ENCODE measurements at regions not wholly inside any gene's neighbourhood (a gene's known extent, or its start where the extent isn't known, plus 50 kb on each side); places are given as distances from the start of the nearest gene placed in this dataset.

- intact Hi-C loops (cut with micrococcal nuclease): no loop called here
- DNase-seq (ENCODE audit: unreplicated experiment): no peak
- no peak overlapping the region for H3K27ac Mint-ChIP-seq (ENCODE audit: low read depth, unreplicated experiment)
- POLR2A ChIA-PET: no interaction called here
- no peaks in the 10 kb centered on the region for H3K27me3 Mint-ChIP-seq (ENCODE audit: insufficient read depth, unreplicated experiment)
- H3K9me3 Mint-ChIP-seq (ENCODE audit: unreplicated experiment): no peaks in the 10 kb centered on the region
- no peak overlapping the region for H3K4me3 Mint-ChIP-seq (ENCODE audit: unreplicated experiment)
- BruUV-seq (replicated peaks): no TSS peak
- CTCF ChIA-PET: interaction anchor here (1.1 kb wide), 1 partner anchor 8 kb away, joined by 4 read pairs; no protein-coding TSS in a partner anchor
- no peaks in the 10 kb centered on the region for H3K4me1 Mint-ChIP-seq (ENCODE audit: insufficient read depth, unreplicated experiment)
- no peaks in the 10 kb centered on the region for H3K36me3 Mint-ChIP-seq (ENCODE audit: insufficient read depth, unreplicated experiment)
- no peak for TF ChIP-seq CTCF (IDR thresholded peaks at IDR 0.05; ENCODE audit: unreplicated experiment)
Observed at GRCh38 chrX:121150217-121150616, 102.8 kb downstream of the GLUD2 start.

GRCh38 chrX:121151293-121151692 lies 103.9 kb downstream of the GLUD2 start:
- BruUV-seq (replicated peaks): no TSS peak

GRCh38 chrX:121154858-121155404 lies 107.5 kb downstream of the GLUD2 start:
- intact Hi-C loops (cut with micrococcal nuclease): no loop called here
- no peaks in the 10 kb centered on the region for H3K36me3 Mint-ChIP-seq (ENCODE audit: insufficient read depth, unreplicated experiment)
- H3K27me3 Mint-ChIP-seq (ENCODE audit: insufficient read depth, unreplicated experiment): no peaks in the 10 kb centered on the region
- TF ChIP-seq CTCF (IDR thresholded peaks at IDR 0.05; ENCODE audit: unreplicated experiment): no peak
- DNase-seq (ENCODE audit: unreplicated experiment): no peak
- no peaks in the 10 kb centered on the region for H3K4me1 Mint-ChIP-seq (ENCODE audit: insufficient read depth, unreplicated experiment)
- BruUV-seq (replicated peaks): no TSS peak
- ChIA-PET POLR2A (no interaction called here), CTCF (no interaction called here)
- no peak overlapping the region for H3K4me3 Mint-ChIP-seq (ENCODE audit: unreplicated experiment)
- H3K27ac Mint-ChIP-seq (ENCODE audit: low read depth, unreplicated experiment): no peak overlapping the region
- H3K9me3 Mint-ChIP-seq (ENCODE audit: unreplicated experiment): no peaks in the 10 kb centered on the region

More at GRCh38 chrX:121151293-121151692, 103.9 kb downstream of the GLUD2 start:
- no peaks in the 10 kb centered on the region for H3K9me3 Mint-ChIP-seq (ENCODE audit: unreplicated experiment)
- CTCF ChIA-PET: interaction anchor here (1.1 kb wide), 1 partner anchor 9 kb away, joined by 4 read pairs; no protein-coding TSS in a partner anchor
- no peak overlapping the region for H3K4me3 Mint-ChIP-seq (ENCODE audit: unreplicated experiment)
- no peak for DNase-seq (ENCODE audit: unreplicated experiment)
- H3K27ac Mint-ChIP-seq (ENCODE audit: low read depth, unreplicated experiment): no peak overlapping the region
- intact Hi-C loops (cut with micrococcal nuclease): no loop called here
- no peaks in the 10 kb centered on the region for H3K27me3 Mint-ChIP-seq (ENCODE audit: insufficient read depth, unreplicated experiment)
- TF ChIP-seq CTCF (IDR thresholded peaks at IDR 0.05; ENCODE audit: unreplicated experiment): no peak
- H3K36me3 Mint-ChIP-seq (ENCODE audit: insufficient read depth, unreplicated experiment): no peaks in the 10 kb centered on the region
- POLR2A ChIA-PET: no interaction called here
- H3K4me1 Mint-ChIP-seq (ENCODE audit: insufficient read depth, unreplicated experiment): no peaks in the 10 kb centered on the region

GRCh38 chrX:121160987-121161386 lies 113.6 kb downstream of the GLUD2 start:
- no peaks in the 10 kb centered on the region for H3K9me3 Mint-ChIP-seq (ENCODE audit: unreplicated experiment)
- no peak for TF ChIP-seq CTCF (IDR thresholded peaks at IDR 0.05; ENCODE audit: unreplicated experiment)

More at GRCh38 chrX:121160987-121161386, 113.6 kb downstream of the GLUD2 start:
- intact Hi-C loops (cut with micrococcal nuclease): no loop called here
- H3K36me3 Mint-ChIP-seq (ENCODE audit: insufficient read depth, unreplicated experiment): no peaks in the 10 kb centered on the region
- ChIA-PET POLR2A (interaction anchor here (0.6 kb wide), 1 partner anchor 934 kb away, joined by 3 read pairs; no protein-coding TSS in a partner anchor), CTCF (no interaction called here)
- H3K27me3 Mint-ChIP-seq (ENCODE audit: insufficient read depth, unreplicated experiment): no peaks in the 10 kb centered on the region
- H3K4me3 Mint-ChIP-seq (ENCODE audit: unreplicated experiment): no peak overlapping the region
- no peak overlapping the region for H3K27ac Mint-ChIP-seq (ENCODE audit: low read depth, unreplicated experiment)
- no peaks in the 10 kb centered on the region for H3K4me1 Mint-ChIP-seq (ENCODE audit: insufficient read depth, unreplicated experiment)
- peak; percentile 48 for DNase-seq (ENCODE audit: unreplicated experiment)
- no TSS peak for BruUV-seq (replicated peaks)
